ENCODE measurements at regions not wholly inside any gene's neighbourhood (a gene's known extent, or its start where the extent isn't known, plus 50 kb on each side); places are given as distances from the start of the nearest gene placed in this dataset.
"Not testable (repeated sequence)": the region's sequence is repeated elsewhere in the genome, so short reads cannot be mapped to it uniquely, and the experiment has no call there.

DNA sequence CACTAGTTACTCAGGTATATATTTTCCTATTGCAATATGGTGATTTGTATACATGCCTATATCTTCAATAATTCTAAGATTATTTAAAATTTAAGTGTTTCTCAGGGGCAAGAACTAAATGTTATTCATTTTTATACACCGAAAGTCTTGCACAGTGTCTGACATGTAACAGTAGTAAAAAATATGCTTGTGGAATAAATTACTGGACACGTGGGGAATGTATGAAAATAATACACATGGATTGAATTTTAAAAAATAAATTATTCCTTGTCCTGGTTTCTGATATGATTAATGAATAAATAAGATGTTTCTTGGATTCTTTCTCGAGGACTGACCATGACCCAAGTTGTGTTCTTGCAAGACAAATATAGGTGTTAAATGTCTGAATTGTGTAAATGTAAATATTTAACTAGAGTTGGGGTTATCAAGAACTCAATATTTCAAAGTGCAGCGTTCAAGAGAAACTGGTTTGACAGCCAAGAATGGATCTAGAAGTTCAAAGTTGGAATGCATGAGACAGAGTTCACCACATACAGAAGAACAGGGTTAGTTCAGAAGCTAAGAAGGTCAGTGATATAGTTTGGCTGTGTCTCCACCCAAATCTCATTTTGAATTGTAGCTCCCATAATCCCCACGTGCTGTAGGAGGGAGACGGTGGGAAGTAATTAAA, 142.1 kb upstream of the SPAG17 start:
- intact Hi-C loops (cut with DNase I): no loop called here
- DNase-seq (ENCODE audit: low spot score): no peak

DNA sequence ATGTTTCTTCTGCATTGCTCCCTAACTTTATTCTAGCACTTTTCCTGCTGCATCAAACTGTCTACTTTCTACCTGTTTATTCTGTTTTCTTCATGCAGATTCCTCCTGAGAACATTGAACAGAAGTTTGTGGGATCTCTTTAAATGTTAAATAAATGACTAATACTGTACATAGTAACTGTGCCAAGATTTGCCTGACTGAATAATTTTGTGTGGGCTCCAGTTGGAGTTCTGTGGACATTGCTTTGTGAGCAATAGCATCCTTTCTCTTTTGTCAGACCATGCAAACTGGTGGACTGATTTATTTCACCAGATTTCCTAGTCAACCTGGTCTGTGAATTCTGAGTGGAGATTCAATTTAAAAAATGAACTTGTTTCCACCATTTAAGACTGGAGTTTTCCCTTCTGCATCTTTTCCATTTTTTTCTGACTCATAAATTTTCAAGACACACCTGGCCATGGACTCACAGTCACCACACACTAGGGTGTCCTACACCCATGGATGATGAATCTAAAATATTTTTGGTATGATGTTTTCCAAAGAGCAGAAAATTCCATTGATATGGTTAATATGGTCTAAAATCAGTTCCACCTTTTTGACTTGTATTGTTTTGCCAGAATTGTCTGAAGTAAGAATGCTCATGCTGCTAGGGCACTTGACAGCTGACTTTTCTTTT, 140.7 kb upstream of the SPAG17 start:
- DNase-seq (ENCODE audit: low spot score): no peak
- intact Hi-C loops (cut with DNase I): no loop called here

DNA sequence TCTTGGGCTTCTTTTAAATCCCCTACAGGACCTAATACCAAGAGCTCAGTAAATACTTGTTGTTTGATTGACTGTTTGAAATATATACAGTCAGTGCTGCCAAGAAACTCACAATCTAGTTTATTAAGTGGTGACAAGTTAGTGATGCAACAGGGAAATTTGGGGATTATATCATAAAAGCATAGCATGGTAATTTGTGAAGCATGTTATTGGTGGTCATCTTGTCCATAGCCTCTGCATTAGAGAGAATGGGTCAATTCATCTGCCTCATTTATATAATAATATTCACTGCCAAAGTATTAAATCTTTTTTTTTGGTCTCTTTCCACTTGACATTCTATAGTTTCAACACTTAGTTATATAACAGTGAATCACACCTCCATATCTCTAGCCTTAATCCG, 138.2 kb upstream of the SPAG17 start:
- DNase-seq (ENCODE audit: low spot score): no peak
- intact Hi-C loops (cut with DNase I): no loop called here

- no peak for DNase-seq (ENCODE audit: low spot score)
- intact Hi-C loops (cut with DNase I): no loop called here
Observed at GRCh38 chr1:118322331-118322730, 137.3 kb upstream of the SPAG17 start.

DNA sequence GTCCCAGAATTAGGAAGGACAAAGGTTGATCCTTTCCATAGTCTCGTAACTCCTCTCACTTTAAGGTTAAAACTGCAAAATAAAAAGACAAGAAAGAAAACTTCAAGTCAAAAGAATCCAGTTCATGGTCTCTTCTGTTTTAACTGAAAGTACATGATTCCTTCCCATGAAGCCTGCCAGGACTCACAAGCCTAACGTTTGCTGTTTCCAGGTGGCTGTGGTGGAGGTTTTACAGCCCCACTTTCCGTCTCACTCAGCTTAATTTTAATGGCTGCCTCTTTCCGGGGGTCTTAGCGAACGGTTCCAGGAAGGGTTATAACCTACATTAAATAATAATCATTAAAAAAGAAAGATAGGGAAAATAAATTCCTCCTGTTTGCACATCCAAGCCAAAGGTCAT, 136.8 kb upstream of the SPAG17 start:
- DNase-seq (ENCODE audit: low spot score): no peak
- intact Hi-C loops (cut with DNase I): no loop called here

DNA sequence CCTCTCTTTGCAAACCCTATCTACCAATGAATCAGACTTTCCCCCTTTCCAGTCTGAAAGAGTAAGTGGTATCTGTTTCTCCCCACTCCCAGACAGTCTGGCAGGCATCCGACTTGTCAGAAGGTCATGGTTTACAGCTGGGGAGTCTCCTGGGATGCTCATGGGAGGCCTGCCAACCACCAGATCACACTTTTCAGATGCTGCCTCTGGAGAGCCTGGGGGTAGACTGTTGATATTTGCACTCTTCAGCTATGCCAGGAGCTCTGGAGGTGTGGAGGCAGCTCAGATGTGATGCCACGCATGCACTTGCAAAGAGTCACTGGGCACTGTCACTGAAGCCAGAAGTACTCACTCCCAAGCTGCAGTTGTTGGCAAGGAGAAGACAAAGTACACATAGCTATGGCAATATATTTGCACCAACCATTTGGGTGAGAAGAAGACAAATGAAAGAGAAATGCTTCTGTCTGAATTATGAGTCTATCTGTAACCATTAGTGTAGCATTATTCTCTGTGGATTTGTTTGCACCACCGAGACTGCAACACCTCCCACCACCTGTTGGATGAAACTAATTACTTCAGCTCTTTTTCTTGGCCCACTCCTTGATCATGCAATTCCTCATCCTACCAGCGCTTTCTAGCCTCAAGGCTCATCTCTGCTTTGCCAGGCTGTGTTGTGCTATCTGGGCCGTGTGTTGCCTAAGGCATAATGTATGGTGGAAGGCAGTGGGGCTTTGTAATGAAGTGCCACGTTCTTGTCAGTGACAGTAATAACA, 133.0 kb upstream of the SPAG17 start:
- intact Hi-C loops (cut with DNase I): no loop called here
- DNase-seq (ENCODE audit: low spot score): no peak

DNA sequence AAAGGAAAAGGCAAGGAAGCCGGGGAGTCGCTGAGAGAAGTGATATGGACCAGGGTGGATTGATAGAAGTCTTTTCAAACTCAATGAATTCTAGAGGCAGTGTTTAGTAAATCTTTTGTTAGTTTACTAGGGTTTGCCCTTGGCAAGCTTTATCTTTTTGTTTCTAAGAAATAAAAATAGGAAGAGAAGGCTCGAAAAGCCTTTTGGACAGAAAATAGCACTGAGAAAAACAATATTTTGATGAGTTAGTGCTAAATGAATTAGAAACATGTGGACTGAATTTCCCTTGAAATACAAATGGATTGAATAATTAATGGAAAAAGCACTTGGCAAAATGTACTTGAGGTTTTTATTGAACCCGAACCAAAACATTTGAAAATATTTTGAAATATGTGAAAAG, 121.8 kb upstream of the SPAG17 start:
- DNase-seq (ENCODE audit: low spot score): no peak
- intact Hi-C loops (cut with DNase I): no loop called here

DNA sequence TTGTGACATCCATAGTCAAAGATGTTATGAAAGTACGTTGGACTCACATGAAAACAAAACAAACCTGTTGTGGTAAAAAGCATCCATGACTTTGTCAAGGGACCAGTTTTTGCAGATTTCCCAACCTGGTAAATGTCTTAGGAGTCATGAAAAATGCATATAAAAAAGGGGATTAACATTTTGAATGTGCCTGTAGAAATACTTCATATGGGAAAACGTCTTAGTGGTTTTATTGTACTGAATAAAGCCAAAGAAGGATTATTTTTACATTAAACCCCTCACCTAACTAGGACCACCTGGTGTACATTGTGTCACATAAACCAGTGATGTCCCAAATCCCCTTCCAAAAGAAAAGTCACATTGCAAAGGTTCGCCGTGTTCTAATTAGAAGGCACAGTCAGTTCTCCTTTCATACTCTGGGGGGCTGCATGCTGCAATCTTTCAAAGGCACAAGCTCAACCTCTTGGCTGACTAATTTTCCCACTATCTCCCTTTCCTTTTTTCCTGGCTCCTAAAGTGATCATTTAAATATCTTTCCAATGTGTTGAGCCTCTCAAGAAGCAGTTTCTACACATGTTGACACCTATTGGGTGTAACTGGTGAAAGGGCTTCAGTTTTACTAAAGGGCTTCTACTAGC, 119.8 kb upstream of the SPAG17 start:
- DNase-seq (ENCODE audit: low spot score): no peak
- intact Hi-C loops (cut with DNase I): no loop called here

GRCh38 chr1:118303534-118303933, 118.5 kb upstream of the SPAG17 start:
- intact Hi-C loops (cut with DNase I): no loop called here
- no peak for DNase-seq (ENCODE audit: low spot score)

- intact Hi-C loops (cut with DNase I): no loop called here
- DNase-seq (ENCODE audit: low spot score): no peak
Observed at GRCh38 chr1:118303064-118303463, 118.0 kb upstream of the SPAG17 start.

DNA sequence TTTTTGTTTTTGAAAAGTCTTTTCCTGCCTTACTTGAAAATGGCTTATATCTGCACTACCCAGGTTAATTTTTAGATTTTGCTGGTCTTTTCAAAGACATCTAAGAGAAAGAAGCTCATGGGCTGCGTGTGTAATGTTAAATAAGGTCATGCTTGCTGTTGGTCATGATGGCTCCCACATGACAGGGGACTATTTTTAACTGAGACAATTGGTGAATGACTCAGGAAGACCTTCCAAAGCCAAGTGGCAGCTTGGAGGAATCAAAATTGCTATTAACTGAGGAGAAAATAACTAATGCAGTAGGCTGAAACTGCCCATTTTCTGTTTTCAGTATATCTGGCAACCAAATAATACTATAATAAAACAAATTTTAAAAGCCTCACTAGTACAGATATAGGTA, 117.1 kb upstream of the SPAG17 start:
- intact Hi-C loops (cut with DNase I): no loop called here
- no peak for DNase-seq (ENCODE audit: low spot score)

DNA sequence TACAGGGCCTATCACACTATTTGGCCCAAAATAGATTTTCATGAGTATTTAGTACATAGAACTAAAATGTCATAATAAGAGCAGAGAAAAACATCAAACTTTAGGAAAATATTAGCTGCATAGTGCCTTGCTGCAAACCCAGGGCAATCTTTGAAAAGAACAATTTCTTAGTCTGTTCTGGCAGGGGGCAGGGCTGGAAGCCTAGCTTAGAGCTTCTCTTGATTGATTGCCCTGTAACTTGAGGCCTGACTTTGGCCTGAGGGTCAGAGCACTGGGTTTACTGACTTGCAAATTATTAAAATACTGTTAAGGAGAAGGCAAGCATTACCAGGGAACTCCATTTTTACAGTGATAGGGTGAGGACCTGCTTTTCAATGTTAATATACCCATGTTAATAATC, 115.8 kb upstream of the SPAG17 start:
- intact Hi-C loops (cut with DNase I): loop anchor here in 1 of 2 donors (1.0 kb wide), 1 partner anchor 37 kb away; no protein-coding TSS in a partner anchor
- no peak for DNase-seq (ENCODE audit: low spot score)

DNA sequence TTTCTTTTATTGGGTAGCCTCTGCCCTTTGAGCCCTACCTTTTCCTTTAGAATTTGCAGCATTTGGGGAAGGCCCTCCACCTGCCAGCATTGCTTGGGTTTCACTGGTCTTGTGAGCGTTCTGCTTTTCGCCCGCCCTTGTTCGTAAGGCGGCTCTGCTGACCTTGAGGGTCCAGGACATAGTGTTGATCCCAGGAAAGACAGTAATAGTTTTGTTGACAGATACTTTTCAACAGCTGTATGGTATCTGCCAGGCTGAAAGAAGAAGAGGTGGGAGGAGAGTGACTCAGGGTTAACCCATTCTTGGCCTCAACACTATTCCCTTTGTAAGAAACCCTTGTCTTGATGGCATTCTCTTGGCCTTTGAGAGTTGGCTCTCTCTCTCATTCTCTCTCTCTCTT, 113.4 kb upstream of the SPAG17 start:
- intact Hi-C loops (cut with DNase I): no loop called here
- no peak for DNase-seq (ENCODE audit: low spot score)

DNA sequence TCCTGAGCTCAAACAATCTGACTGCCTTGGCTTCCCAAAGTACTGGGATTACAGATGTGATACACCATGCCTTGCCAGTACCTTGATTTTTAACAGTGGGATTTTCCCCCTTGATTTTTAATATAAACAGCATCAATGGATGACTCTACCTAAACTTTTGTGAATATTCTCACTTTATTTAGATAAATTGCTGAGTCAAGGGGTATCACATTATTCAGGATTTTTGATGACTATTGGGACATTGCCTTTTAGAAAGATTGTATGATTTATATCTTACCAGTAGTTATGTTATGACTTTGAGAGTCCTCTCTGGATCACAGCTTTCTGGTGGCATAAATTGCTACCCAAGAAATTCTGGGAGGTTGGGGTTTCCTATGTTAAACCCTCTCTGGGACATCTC, 112.5 kb upstream of the SPAG17 start:
- DNase-seq (ENCODE audit: low spot score): no peak
- intact Hi-C loops (cut with DNase I): no loop called here

GRCh38 chr1:118294875-118295642, 110.0 kb upstream of the SPAG17 start:
- intact Hi-C loops (cut with DNase I): no loop called here
- DNase-seq (ENCODE audit: low spot score): no peak

- no peak for DNase-seq (ENCODE audit: low spot score)
- intact Hi-C loops (cut with DNase I): no loop called here
Observed at GRCh38 chr1:118291661-118292060, 106.6 kb upstream of the SPAG17 start.

DNA sequence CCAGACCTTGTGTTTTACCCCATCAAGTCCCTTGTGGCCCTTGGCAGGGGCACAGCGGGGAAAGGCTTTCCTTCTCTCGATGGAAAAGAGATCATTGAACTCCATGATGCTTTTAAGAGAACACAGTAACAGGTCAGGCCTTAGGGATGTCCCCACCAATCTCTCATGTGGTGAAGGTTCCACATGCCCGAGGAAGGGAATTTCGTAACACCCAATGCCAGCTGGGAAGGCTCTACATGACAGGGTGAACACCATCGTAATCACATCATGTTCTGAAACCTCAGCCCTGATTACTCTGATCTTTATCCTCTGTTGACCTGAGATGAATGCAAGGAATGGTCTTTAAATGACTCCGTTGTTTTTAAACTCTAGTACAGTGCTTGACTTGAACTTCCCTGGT, 105.5 kb upstream of the SPAG17 start:
- DNase-seq (ENCODE audit: low spot score): no peak
- intact Hi-C loops (cut with DNase I): no loop called here

DNA sequence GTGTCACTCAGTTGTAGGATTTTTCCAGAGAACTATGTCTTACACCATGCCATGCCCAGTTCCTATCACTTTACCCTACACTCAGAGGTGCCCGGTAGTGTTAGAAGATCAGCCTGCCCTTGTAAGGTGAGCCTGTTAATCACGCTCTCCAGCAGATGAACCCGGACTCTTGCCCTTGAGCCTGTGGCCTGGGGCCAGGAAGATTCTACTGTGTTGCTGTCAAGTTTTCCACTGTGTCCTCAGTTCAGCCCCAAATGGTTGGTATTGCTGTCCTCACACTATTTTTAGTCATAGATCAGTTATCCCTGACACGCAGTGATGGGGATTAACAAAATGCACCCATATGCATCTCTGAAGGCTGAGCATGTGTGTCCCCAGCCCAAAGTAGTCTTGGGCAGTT, 105.0 kb upstream of the SPAG17 start:
- DNase-seq (ENCODE audit: low spot score): no peak
- intact Hi-C loops (cut with DNase I): no loop called here

- DNase-seq (ENCODE audit: low spot score); intact Hi-C loops (cut with DNase I): not testable (repeated sequence)
Observed at GRCh38 chr1:118280656-118281055, 95.6 kb upstream of the SPAG17 start.
